AG10803 (cell line): ENCODE measurements at regions not wholly inside any gene's neighbourhood (a gene's known extent, or its start where the extent isn't known, plus 50 kb on each side); places are given as distances from the start of the nearest gene placed in this dataset.
"Not testable (repeated sequence)": the region's sequence is repeated elsewhere in the genome, so short reads cannot be mapped to it uniquely, and the experiment has no call there.

Source experiments
- DNase-seq: peaks from one replicate; pipeline ENCODE4 v3.0.0; 2010; ENCODE audit warnings: low read depth
- H3K4me3 ChIP-seq: 2 replicates; pipeline ENCODE4 v1.5.1; 2011; ENCODE audit warnings: mild to moderate bottlenecking, low read length, control low read depth
- TF ChIP-seq, protein P1 (sequence below): conservative IDR thresholded peaks from 2 replicates; pipeline ENCODE4 v1.5.1; 2011; ENCODE audit warnings: mild to moderate bottlenecking, low read length, control low read depth, inconsistent platforms

- DNase-seq: no peak
- H3K4me3 ChIP-seq: no peak overlapping the region
- TF ChIP-seq, protein P1, sequence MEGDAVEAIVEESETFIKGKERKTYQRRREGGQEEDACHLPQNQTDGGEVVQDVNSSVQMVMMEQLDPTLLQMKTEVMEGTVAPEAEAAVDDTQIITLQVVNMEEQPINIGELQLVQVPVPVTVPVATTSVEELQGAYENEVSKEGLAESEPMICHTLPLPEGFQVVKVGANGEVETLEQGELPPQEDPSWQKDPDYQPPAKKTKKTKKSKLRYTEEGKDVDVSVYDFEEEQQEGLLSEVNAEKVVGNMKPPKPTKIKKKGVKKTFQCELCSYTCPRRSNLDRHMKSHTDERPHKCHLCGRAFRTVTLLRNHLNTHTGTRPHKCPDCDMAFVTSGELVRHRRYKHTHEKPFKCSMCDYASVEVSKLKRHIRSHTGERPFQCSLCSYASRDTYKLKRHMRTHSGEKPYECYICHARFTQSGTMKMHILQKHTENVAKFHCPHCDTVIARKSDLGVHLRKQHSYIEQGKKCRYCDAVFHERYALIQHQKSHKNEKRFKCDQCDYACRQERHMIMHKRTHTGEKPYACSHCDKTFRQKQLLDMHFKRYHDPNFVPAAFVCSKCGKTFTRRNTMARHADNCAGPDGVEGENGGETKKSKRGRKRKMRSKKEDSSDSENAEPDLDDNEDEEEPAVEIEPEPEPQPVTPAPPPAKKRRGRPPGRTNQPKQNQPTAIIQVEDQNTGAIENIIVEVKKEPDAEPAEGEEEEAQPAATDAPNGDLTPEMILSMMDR: no peak
Measured at GRCh38 chr6:141780296-141780695, 352.4 kb upstream of the GJE1 start.

DNA sequence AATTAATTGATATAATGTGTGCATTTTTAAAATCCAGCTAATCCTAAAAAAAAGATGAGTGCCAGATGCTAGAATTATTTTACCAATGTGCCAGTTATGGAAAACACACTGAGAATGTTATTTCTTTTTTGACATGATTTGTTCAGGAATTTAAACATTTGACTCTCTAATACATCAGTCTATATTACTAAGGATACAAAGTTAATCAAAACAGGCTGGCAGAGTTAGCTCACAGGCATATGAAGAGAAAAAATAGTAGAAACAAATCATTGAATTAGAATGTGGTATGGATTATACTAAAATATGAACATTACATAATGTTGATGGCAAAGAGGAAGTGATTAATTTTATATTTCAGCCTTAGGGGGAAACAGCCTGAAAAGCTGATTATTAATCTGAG is 368.3 kb upstream of the GJE1 start:
- no peak overlapping the region for H3K4me3 ChIP-seq
- DNase-seq: peak; percentile 27
- TF ChIP-seq, protein P1: no peak

GRCh38 chr6:141758430-141758829 is 374.3 kb upstream of the GJE1 start:
- no peak overlapping the region for H3K4me3 ChIP-seq
- DNase-seq: no peak
- TF ChIP-seq, protein P1: no peak

DNA sequence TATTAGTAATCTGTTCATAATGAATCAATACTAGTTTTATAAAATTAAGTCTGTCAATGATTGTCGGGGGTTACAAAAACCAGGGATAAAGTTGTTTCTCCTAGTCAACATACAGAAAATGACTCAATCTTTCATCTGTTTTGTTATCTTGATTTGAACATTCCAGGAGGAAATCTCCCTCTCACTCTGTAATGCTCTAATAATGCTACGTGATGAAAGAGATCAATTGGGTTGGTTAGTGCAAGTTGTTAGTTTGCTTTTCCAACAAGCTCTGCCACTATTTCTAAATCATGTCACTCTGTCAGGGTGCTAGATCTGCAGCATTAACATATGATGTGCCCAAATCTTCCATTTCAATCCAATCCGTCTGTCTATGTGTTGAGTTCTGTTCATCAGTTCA is 379.5 kb upstream of the GJE1 start:
- TF ChIP-seq, protein P1: no peak
- H3K4me3 ChIP-seq: no peak overlapping the region
- DNase-seq: no peak

DNA sequence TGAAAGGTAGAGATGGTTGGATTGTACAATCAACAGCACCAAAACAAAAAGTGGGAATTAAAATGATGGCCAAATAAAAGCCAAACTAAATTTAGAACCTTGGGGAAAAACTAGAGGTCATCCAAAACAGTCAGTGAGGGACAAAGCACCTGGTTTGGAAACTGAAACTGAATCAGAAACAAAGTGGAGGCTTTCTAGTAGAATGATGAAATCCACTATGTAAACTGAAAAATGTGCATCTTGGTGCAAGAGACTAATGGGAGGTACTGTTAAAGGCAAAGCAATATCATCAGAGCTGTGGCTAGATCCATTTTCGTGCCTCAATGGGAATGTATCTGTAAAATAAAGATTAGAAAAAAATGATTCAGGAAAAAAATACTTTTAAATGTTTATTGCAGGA is 380.0 kb upstream of the GJE1 start:
- no peak for DNase-seq
- H3K4me3 ChIP-seq: no peak overlapping the region
- TF ChIP-seq, protein P1: no peak

- not testable (repeated sequence) for DNase-seq, H3K4me3 ChIP-seq
Measured at GRCh38 chr6:141746324-141746723, 386.4 kb upstream of the GJE1 start.

DNA sequence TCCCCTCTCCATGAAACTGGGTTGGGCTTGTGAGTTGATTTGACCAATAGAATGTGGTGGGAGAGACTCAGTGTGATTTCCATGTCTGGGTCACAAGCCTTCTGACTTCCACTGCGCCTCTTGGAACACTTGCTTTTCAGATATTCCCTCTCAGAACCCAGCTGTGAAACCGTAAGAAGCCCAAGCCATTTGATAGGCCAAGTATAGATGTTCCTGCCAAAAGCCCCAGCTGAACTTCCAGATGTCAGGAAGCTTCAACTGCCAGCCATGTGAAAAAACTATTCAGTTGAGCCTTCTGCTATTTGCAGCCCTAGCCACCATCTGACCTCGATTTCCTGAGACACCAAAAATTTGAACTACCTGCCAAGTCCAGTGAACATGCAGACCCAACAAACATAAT is 387.8 kb upstream of the GJE1 start:
- TF ChIP-seq, protein P1: no peak
- peak; percentile 40 for DNase-seq

More for the DNA sequence above, 387.8 kb upstream of the GJE1 start:
- no peak overlapping the region for H3K4me3 ChIP-seq
